Endothelial cell (in vitro differentiated cells): ENCODE measurements at regions not wholly inside any gene's neighbourhood (a gene's known extent, or its start where the extent isn't known, plus 50 kb on each side); places are given as distances from the start of the nearest gene placed in this dataset.
A peak's percentile ranks its signal among the peaks of the same experiment; 100 is the strongest.
"Not testable (repeated sequence)": the region's sequence is repeated elsewhere in the genome, so short reads cannot be mapped to it uniquely, and the experiment has no call there.

Experiments used
- DNase-seq: peaks from one replicate; pipeline ENCODE4 v3.0.0; 2021; ENCODE audit warnings: low spot score
- H3K27ac Mint-ChIP-seq: one replicate; pipeline ENCODE4 v1.8.0; 2021; ENCODE audit warnings: mixed read lengths, inconsistent platforms; ENCODE audit not compliant: unreplicated experiment
- H3K27me3 Mint-ChIP-seq: one replicate; pipeline ENCODE4 v1.8.0; 2021; ENCODE audit warnings: mild to moderate bottlenecking, moderate library complexity, mixed read lengths, inconsistent platforms; ENCODE audit not compliant: unreplicated experiment
- H3K36me3 Mint-ChIP-seq: one replicate; pipeline ENCODE4 v1.8.0; 2021; ENCODE audit warnings: mild to moderate bottlenecking, low read depth, mixed read lengths, inconsistent platforms; ENCODE audit not compliant: unreplicated experiment
- H3K4me1 Mint-ChIP-seq: one replicate; pipeline ENCODE4 v1.8.0; 2021; ENCODE audit warnings: mild to moderate bottlenecking, mixed read lengths, inconsistent platforms; ENCODE audit not compliant: unreplicated experiment
- H3K4me3 Mint-ChIP-seq: one replicate; pipeline ENCODE4 v1.8.0; 2021; ENCODE audit warnings: mild to moderate bottlenecking, mixed read lengths, inconsistent platforms; ENCODE audit not compliant: unreplicated experiment
- H3K9me3 Mint-ChIP-seq: one replicate; pipeline ENCODE4 v1.8.0; 2021; ENCODE audit warnings: mixed read lengths, inconsistent platforms; ENCODE audit not compliant: unreplicated experiment
- CTCF ChIP-seq: fragments of 200-600 bp; sonication (generic); IDR thresholded peaks from one replicate; pipeline ENCODE4 v1.5.0; 2021; ENCODE audit warnings: antibody characterized with exemption; ENCODE audit not compliant: unreplicated experiment

- H3K27ac Mint-ChIP-seq, result no peak overlapping the region
- H3K4me1 Mint-ChIP-seq, result peaks cover 8% of the 10 kb centered on the region
- H3K36me3 Mint-ChIP-seq, result peaks cover 3% of the 10 kb centered on the region
- H3K9me3 Mint-ChIP-seq, result no peaks in the 10 kb centered on the region
- no peak overlapping the region for H3K4me3 Mint-ChIP-seq
- DNase-seq, result no peak
- H3K27me3 Mint-ChIP-seq, result peaks cover 5% of the 10 kb centered on the region
- no peak for TF ChIP-seq CTCF
Observed at GRCh38 chr4:85126991-85127591, 160.6 kb upstream of the WDFY3 start.

GRCh38 chr4:85127653-85128052 is 161.2 kb upstream of the WDFY3 start:
- peak; percentile 87 for TF ChIP-seq CTCF
- peaks cover 5% of the 10 kb centered on the region for H3K27me3 Mint-ChIP-seq
- H3K36me3 Mint-ChIP-seq, result peaks cover 3% of the 10 kb centered on the region
- no peak overlapping the region for H3K4me3 Mint-ChIP-seq
- peaks cover 14% of the 10 kb centered on the region for H3K4me1 Mint-ChIP-seq
- DNase-seq, result peak; percentile 38
- no peaks in the 10 kb centered on the region for H3K9me3 Mint-ChIP-seq
- no peak overlapping the region for H3K27ac Mint-ChIP-seq

- Mint-ChIP-seq H3K4me1 (peaks cover 16% of the 10 kb centered on the region), H3K36me3 (peaks cover 3% of the 10 kb centered on the region), H3K27me3 (peaks cover 5% of the 10 kb centered on the region), H3K4me3 (no peak overlapping the region), H3K9me3 (no peaks in the 10 kb centered on the region), H3K27ac (no peak overlapping the region)
- no peak for TF ChIP-seq CTCF
- DNase-seq, result no peak
Observed at GRCh38 chr4:85128246-85129204, 162.0 kb upstream of the WDFY3 start.

GRCh38 chr4:85129354-85130125 is 163.1 kb upstream of the WDFY3 start:
- DNase-seq, H3K27me3 Mint-ChIP-seq, H3K4me3 Mint-ChIP-seq, H3K36me3 Mint-ChIP-seq, H3K27ac Mint-ChIP-seq, H3K9me3 Mint-ChIP-seq: not testable (repeated sequence)
- H3K4me1 Mint-ChIP-seq, result peaks cover 16% of the 10 kb centered on the region

- H3K36me3 Mint-ChIP-seq, result peaks cover 3% of the 10 kb centered on the region
- TF ChIP-seq CTCF, result no peak
- DNase-seq, result no peak
- no peaks in the 10 kb centered on the region for H3K9me3 Mint-ChIP-seq
- peak overlapping the region; percentile 92 for H3K27ac Mint-ChIP-seq
- H3K4me3 Mint-ChIP-seq, result no peak overlapping the region
- H3K27me3 Mint-ChIP-seq, result peaks cover 2% of the 10 kb centered on the region
- H3K4me1 Mint-ChIP-seq, result peaks cover 16% of the 10 kb centered on the region
Observed at GRCh38 chr4:85132117-85132516, 165.6 kb upstream of the WDFY3 start.
